ENCODE measurements at regions not wholly inside any gene's neighbourhood (a gene's known extent, or its start where the extent isn't known, plus 50 kb on each side); places are given as distances from the start of the nearest gene placed in this dataset.
"Not testable (repeated sequence)": the region's sequence is repeated elsewhere in the genome, so short reads cannot be mapped to it uniquely, and the experiment has no call there.

DNA sequence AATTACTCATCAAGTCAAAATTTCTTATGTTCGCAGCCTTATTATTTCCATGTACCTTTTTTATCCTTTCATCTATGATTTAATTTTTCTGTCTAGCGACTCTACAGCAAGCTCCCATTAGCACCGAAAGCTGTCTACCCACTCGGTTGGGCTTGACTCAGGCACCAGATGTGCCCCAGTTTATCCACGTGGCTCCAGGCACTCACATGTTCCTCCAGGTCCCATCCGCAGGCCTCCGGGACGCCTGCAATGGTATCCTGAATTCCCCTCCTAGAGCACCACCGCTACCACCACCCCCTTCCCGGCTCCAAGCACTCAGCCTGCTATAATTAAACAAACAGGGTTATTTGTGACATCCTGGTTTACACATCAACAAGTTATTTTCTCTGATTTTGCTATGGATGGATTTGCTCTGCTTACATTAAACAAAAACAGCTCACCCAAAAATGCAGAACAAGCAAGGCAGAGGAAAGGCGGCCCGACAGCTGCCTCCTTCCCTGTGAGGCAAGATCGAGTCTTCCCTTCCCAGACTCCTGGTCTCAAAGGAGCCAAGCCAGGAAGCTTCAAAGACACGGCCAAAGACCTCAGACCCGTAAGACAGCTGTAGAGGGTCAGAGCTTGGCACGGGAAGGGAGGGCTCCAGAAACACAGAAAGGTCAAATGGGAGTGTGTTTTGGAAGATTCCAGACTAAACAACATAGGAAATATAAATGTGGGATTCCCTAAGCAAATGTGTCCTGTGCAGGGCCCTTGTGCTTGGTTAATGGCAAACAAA is 253.8 kb downstream of the TTC8 start:
- no peak for DNase-seq

DNA sequence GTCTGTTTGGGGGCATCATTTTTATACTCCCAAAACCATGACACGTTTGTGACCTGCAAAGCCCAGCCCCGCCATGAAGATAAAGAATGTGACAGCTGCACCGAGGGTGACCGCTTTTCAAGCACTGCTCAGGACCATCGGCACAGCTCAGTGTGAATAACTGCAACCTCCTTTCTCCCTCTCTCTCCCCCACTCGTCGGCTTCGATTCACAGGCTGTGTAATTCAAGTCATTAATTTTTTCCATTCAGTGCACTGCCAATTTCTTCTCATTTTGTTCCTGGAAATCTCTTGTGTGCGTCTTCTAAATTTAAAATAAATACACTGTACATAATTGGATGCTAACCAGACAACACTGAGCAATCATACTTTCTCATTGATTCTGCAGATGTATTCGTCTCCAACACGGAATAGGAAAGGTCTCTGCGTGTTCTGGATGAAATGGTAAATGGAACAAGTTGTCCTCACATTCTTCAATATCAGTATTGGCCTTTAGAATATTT is 260.8 kb downstream of the TTC8 start:
- DNase-seq: no peak

DNA sequence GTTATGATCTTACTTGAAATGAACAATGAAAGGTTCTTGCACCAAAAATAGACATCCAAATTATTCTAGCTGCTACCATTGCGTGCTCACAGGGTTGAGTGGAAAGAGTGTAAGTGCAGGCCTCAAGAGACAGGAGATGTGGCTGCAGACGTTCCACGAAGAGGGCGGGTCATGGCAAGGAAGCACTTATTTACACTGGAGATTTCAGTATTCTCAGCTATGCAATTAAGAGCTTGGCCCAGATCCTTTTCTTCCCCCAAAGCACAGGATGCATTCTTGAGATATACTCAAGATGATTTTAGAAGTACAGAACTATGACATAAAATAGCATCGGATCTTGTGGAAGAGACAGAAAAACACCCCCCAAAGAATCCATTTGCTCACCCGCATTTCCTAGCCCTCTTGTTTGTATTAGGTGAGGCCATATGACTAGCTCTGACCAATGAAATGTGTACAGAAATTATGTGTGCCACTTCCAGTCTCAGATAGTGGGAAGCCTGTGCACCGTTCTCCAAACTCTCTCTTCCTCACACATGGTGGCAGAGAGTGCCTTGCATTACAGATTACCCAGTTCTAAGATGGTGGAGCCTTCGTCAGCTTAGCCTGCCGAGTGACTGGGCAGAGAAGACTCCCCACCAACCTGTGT is 261.4 kb downstream of the TTC8 start:
- DNase-seq: no peak

DNA sequence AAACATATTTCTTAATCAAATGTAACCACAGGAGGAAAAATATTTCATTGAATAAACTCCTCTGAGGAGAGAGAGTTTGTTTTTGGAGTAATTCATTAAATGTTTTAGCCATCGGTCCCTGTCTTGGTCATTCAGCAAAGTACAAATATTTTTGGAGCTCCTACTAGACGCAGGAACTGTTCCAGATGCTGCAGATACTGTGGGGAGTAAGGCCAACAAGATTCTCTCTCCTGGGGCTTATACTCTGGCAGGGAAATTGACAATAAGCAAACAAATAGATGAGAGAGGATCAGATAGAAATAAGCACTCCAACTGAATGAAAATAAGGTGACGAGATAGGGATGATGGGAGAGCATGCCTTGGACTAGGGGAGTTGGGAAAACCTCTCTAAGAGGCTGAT is 264.1 kb downstream of the TTC8 start:
- DNase-seq: no peak

DNA sequence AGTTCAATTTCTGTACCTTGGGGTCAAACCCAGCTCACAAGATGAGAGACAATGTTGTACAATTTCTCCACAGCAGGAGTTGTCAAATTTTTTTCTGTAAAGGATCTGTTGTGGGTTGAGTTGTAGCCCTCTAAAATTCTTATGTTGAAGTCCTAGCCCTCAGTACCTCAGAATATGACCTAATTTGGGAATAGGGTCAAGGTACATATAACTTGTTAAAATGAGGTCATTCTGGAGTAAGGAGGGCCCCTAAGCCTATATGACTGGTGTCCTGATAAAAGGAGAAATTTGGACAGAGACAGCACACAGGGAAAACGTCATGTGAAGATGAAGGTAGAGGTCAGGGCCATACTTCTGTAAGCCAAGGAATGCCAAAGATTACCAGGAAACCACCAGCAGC is 264.9 kb downstream of the TTC8 start:
- DNase-seq: no peak

DNA sequence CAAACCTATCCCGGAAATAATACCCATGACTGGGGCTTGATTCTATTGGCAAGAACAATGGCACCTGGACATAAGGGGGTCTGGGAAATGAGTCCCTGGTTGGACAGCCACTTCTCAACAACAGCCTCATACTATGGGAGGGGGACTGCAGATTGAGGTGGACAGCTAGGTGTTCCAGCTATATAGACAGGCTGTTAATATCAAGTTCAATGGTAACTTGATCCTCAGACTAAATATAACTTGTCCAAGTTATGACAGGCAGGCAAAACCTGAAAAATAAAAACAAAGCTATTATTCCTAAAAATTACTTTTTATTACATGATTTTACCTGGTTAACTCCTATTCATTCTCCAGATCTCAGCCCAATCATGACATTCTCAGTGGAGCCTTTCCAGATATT is 267.3 kb downstream of the TTC8 start:
- DNase-seq: no peak

DNA sequence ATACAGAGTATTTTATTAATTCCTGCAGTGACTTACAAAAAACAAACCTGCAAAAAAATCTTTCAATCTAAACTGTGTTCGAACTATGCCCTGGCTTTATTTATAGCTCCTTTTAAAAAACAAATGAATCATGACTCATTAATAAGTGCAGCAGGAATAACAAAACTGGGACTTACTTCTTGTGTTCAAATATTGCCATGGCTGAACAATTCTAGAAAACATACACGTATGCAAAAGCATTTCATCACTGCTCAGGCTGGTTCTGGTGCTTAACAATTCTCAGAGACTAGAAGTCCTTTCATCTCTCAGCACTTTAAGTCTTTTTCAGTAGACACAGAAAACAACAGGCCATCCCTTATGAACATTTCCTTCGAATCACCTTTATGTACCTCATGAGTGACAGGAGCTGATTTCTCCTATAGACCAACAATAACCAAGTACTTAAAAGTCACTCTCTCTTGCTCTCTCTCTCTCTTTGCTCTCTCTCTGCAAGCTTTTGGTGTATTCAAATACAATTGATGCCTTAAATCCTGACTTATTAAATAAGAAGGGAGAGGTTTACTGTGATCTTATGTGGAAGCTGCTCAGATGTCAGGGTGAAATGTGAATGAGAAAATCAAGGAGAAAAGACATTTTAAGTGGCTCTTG is 268.8 kb downstream of the TTC8 start:
- no peak for DNase-seq

DNA sequence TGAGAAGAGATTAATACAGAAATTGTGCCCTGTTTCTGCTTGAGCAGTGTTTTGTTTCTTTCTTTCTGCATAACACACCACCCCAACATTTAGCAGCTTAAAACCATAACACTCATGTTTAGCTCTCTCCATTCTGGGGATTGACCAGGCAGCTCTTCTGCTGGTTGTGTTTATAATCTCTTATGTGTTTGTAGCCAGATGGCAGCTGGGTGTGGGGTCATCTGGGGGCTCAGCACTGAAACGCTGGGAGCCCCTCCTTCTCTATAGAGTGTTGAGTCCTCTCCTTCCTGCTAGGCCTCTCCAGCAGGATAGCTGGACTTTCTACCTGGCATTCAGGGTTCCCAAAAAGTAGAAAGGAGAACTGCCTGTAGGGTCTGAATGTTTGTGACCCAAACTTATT is 270.6 kb downstream of the TTC8 start:
- no peak for DNase-seq

DNA sequence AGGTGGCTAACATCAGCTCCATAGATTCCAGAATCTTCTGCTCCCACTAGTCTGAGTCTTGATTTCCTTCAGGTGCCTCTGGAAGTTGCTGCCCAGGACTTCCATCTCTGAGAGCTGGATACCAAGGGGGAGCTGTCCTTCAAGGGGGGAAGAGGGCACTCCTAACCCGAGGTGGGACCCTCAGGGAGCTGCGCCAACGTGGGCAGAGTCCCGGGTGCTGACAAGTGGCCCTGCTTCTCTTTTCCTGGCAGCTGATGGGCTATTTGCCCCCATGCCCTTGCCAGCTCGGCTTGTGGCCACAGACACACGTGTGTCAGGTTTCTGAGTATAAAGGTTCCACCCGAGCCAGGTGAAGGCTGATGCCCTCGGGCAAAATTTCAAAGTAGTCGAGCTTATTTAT is 272.5 kb downstream of the TTC8 start:
- DNase-seq: no peak

DNA sequence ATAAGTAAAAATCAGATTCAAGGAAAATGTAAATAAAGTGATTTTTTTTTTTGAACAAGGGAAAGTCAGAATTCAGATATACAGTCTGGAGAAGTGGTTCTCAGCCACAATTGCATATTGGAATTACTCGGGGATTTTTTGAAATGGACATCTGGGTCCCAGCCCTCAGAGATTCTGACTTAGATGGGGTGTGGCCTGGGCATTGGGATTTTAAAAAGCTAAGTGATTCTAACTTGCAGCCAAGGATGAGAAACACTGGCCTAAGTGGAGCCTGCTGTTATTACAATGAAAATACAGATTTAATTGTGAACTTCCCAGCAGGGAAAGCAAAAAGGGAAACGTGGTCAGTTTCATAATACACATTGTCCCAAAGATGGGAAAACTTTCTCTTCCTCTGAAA is 273.8 kb downstream of the TTC8 start:
- DNase-seq: no peak

DNA sequence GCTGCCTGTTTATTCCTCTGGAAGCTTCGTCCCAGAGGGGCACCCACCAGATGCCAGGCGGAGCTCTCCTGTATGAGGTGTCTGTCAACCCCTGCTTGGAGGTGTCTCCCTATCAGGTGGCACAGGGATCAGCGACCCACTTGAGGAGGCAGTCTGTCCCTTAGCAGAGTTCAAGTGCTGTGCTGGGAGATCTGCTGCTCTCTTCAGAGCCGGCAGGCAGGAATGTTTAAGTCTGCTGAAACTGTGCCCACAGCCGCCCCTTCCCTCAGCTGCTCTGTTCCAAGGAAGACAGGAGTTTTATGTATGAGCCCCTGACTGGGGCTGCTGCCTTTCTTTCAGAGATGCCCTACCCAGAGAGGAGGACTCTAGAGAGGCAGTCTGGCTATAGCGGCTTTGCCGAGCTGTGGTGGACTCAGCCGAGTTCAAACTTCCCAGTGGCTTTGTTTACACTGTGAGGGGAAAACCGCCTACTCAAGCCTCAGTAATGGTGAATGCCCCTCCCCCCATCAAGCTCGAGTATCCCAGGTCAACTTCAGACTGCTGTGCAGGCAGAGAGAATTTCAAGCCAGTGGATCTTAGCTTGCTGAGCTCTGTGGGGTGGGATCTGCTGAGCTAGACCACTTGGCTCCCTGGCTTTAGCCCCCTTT is 279.8 kb downstream of the TTC8 start:
- DNase-seq: not testable (repeated sequence)

DNA sequence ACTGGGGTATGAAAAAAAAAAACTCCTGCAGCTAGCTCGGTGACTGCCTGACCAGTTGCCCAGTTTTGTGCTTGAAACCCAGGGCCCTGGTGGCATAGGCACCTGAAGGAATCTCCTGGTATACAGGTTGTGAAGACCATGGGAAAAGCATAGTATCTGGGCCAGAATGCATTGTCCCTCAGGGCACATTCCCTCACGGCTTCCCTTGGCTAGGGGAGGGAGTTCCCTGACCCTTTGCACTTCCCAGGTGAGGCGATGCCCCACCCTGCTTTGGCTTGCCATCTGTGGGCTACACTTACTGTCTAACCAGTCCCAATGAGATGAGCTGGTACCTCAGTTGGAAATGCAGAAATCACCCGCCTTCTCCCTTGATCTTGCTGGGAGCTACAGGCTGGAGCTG is 280.4 kb downstream of the TTC8 start:
- not testable (repeated sequence) for DNase-seq
